OCI-LY1 (cell line): ENCODE measurements at regions not wholly inside any gene's neighbourhood (a gene's known extent, or its start where the extent isn't known, plus 50 kb on each side); places are given as distances from the start of the nearest gene placed in this dataset.

ENCODE experiments used
- CTCF ChIP-seq: fragments of 200-600 bp; sonication (generic), shearing (Covaris generic); IDR thresholded peaks from 2 replicates; pipeline ENCODE4 v1.5.1; 2017; ENCODE audit warnings: mild to moderate bottlenecking, antibody characterized with exemption, low read length, moderate library complexity, mixed read lengths
- EZH2 ChIP-seq: fragments of 200-600 bp; sonication (generic), shearing (Covaris generic); IDR thresholded peaks from 2 replicates; pipeline ENCODE4 v1.8.0; 2017; ENCODE audit warnings: borderline replicate concordance, mixed run types, mild to moderate bottlenecking, antibody characterized with exemption, low read length, moderate library complexity, mixed read lengths

DNA sequence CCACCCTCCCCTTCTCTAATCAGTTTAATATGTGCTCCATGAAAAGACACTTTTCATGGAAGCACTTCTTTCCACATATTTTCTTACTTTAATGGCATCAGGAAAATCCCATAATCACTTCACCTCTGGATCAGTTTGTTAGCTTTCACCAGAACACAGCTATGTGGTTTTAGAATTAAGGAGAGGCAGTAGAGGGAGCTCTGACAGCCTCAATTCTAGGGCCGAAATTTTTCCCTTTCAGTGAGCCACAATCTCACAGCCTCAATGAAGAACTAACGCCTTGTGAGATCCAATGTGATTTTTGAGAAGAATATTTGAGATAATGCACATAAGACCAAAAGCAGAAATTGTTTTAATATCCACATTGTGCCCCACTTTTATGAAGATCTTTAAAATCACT lies 1494.0 kb upstream of the CDH8 start:
- peak; percentile 53 for TF ChIP-seq CTCF
- TF ChIP-seq EZH2: no peak
